WI38 (cell line): ENCODE measurements at regions not wholly inside any gene's neighbourhood (a gene's known extent, or its start where the extent isn't known, plus 50 kb on each side); places are given as distances from the start of the nearest gene placed in this dataset.

ENCODE experiments used
- H3K4me3 ChIP-seq: 2 replicates; pipeline ENCODE4 v1.5.1; 2011; ENCODE audit warnings: low read depth, mild to moderate bottlenecking, control low read depth, low read length
- CTCF ChIP-seq: IDR thresholded peaks from 2 replicates; pipeline ENCODE4 v1.5.1; 2012; ENCODE audit warnings: low read depth, mild to moderate bottlenecking, control low read depth, low read length

- no peak for TF ChIP-seq CTCF
- H3K4me3 ChIP-seq: no peak overlapping the region
These were observed 401.6 kb upstream of the SULF2 start for GRCh38 chr20:48186915-48187314.

DNA sequence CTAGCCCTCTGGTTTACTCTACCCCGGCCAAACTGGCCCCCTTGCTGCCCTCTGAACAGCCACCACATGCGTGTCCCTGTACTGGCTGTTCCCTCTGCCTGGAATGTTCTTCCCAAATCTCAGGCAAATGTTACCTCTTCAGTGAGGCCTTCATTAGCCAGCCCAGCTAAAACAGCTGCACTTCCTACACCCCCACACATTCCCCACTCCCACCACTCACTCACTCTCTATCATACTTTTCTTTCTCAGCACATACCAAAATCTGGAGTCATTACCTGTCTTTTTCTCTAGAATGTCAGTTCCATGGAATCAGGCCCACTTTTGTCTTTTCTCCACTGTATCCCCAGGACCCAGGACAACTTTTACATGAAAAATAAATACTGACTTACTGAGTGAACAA lies 401.2 kb upstream of the SULF2 start:
- TF ChIP-seq CTCF: no peak
- H3K4me3 ChIP-seq: no peak overlapping the region

DNA sequence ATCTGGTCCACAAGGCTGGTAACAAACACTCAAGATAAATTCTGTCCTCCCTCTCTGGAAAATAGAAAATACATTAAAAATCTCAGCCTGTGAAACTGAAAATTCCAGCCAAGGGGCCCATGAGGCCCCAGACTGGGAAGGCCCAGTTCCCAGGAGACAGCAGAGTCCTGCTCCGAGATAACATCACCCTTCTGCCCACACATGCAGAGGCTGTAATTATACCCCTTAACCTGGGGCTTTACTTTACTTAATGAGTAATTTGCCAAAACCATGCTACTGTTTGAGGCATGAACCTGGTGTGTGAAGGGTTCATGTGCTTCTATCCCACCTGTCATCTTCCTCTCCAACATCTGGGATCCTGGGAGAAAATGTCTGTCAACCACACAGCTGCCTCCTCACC lies 398.9 kb upstream of the SULF2 start:
- TF ChIP-seq CTCF: no peak
- no peak overlapping the region for H3K4me3 ChIP-seq

DNA sequence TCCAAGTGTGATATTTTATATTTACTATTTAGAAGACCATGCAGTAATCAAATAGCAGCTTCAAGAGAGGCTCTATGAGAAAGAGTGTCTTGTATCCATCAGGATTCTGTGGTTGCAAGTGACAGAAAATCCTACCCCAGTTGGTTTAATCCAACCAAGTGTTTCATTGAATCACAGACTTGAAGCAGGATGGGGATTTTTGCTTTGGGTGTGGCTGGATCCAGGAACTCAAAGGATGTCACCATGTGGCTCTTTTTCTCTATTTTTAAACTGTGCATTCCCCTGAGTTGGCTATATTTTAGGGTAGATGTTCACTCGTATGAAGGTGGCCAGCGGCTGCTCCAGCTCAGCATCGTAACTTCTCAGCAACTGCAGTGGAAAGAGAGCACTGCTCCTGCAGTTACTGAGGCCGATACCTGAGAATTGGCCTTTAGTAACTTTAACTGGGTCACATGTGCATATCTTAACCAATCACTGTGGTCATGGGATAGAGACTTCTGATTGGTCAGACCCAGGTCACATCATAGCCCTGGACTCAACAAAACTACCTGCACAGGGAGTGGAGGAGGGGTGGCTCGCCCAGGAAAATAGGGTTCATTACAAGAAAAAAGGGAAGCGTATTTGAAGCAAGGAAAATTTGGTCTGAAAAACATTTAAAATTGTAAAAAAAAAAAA lies 396.1 kb upstream of the SULF2 start:
- no peak overlapping the region for H3K4me3 ChIP-seq
- no peak for TF ChIP-seq CTCF

DNA sequence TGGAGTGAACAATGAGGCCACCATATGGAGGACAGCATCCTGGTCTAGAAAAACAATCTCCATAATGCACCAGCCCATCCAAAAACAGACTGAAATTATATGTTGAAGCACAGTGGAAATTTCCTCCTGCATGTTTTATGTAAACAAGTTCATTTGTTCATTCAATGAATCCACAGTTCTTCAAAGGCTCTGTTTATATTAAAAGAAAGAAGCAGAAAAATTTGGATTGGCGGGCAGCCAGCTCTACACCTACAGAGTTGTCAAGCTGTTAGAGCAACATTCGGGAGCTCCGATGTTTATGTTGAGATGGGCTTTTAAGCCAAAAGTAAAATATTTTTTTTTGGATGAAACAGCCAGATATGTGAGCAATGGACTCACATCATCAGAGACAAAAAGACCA lies 395.3 kb upstream of the SULF2 start:
- H3K4me3 ChIP-seq: no peak overlapping the region
- no peak for TF ChIP-seq CTCF

- H3K4me3 ChIP-seq: no peak overlapping the region
- TF ChIP-seq CTCF: no peak
These were observed 394.7 kb upstream of the SULF2 start for GRCh38 chr20:48180024-48180423.

DNA sequence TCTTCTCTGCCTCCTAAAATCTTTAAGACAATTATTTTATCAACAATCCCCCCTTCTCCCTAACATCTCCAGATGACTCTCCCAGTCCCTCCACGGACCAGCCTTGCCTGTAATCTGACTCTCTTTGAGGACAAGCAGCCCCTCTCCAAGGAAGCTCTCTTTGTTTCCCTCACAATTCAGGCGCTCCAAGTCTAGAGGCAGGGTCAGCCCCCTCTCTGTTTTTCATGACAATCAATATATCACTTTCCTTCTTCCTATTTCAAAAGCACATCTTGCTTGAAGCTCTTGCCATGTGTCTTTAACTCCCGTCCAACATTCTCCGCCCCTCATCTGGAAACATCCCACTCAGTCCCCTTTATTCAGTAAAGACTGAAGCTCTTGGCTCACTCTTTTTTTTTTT lies 393.4 kb upstream of the SULF2 start:
- no peak for TF ChIP-seq CTCF

More for the DNA sequence above, 393.4 kb upstream of the SULF2 start:
- H3K4me3 ChIP-seq: no peak overlapping the region
